Esophagus squamous epithelium (tissue), 4 donors: ENCODE measurements at regions not wholly inside any gene's neighbourhood (a gene's known extent, or its start where the extent isn't known, plus 50 kb on each side); places are given as distances from the start of the nearest gene placed in this dataset.

Experiments used
- POLR2A ChIP-seq, 4 donors: fragments of 450-650 bp; IDR thresholded peaks; one replicate each; pipeline ENCODE4 v1.6.1; 2017; ENCODE audit warnings: antibody characterized with exemption in 4 of 4, mild to moderate bottlenecking in 4 of 4, moderate library complexity in 3 of 4
- TF ChIP-seq, protein P1 (sequence below), 6 experiments: fragments of 450-650 bp in 4 of 6; fragments of 200-600 bp in 2 of 6; sonication (generic) in 2 of 6; IDR thresholded peaks; one replicate each; pipeline ENCODE4 v1.5.1; 2016 to 2019; ENCODE audit warnings: antibody characterized with exemption in 6 of 6, mild to moderate bottlenecking in 4 of 6, moderate library complexity in 4 of 6

DNA sequence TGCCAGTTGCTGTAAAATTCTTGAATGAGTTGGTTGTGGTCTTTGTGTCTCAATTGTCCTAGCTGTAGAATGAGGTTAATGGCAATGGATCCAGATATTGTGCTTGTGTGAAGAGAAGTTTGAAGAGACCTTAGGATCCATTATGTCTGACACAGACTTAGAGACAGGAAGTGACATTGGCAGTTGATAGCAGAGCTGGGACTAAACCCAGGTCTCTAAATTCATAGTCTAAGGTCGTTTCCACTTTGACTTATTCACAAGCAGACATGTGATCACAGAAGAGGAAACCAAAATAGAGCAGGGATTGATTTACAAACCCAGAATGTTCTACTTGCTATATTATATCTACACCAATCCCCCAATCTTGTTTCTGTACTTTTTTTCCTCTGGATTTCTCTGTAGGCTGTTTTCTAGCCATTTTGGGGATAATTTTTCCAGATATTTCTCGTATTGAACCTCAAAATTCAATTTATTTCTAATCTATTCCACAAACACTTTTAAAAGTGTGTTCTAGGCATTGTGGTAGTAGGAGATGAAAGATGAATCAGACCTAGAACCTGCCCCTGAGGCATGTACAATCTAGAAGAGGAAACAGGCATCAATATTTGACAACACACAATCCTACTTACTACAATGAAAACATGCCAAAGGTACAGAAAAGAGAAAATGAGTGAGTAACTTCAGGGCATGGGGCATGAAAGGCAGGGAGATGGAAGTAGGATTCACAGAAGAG lies 123.3 kb downstream of the NFKBIZ start:
- TF ChIP-seq, protein P1, sequence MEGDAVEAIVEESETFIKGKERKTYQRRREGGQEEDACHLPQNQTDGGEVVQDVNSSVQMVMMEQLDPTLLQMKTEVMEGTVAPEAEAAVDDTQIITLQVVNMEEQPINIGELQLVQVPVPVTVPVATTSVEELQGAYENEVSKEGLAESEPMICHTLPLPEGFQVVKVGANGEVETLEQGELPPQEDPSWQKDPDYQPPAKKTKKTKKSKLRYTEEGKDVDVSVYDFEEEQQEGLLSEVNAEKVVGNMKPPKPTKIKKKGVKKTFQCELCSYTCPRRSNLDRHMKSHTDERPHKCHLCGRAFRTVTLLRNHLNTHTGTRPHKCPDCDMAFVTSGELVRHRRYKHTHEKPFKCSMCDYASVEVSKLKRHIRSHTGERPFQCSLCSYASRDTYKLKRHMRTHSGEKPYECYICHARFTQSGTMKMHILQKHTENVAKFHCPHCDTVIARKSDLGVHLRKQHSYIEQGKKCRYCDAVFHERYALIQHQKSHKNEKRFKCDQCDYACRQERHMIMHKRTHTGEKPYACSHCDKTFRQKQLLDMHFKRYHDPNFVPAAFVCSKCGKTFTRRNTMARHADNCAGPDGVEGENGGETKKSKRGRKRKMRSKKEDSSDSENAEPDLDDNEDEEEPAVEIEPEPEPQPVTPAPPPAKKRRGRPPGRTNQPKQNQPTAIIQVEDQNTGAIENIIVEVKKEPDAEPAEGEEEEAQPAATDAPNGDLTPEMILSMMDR (IDR thresholded peaks at IDR 0.05) = no peak
- TF ChIP-seq POLR2A (IDR thresholded peaks at IDR 0.05) = no peak
